Testis (tissue), 2 donors: ENCODE measurements at regions not wholly inside any gene's neighbourhood (a gene's known extent, or its start where the extent isn't known, plus 50 kb on each side); places are given as distances from the start of the nearest gene placed in this dataset.

Experiments
- CTCF ChIP-seq, 3 experiments: fragments of 450-650 bp in 2 of 3; fragments of 200-600 bp in 1 of 3; sonication (generic) in 1 of 3; IDR thresholded peaks; one replicate each; pipeline ENCODE4 v1.5.1; 2016 to 2019; ENCODE audit warnings: antibody characterized with exemption in 3 of 3, mild to moderate bottlenecking in 2 of 3, moderate library complexity in 1 of 3
- POLR2A ChIP-seq: fragments of 450-650 bp; IDR thresholded peaks from one replicate; pipeline ENCODE4 v1.6.1; 2017; ENCODE audit warnings: antibody characterized with exemption, mild to moderate bottlenecking, moderate library complexity

DNA sequence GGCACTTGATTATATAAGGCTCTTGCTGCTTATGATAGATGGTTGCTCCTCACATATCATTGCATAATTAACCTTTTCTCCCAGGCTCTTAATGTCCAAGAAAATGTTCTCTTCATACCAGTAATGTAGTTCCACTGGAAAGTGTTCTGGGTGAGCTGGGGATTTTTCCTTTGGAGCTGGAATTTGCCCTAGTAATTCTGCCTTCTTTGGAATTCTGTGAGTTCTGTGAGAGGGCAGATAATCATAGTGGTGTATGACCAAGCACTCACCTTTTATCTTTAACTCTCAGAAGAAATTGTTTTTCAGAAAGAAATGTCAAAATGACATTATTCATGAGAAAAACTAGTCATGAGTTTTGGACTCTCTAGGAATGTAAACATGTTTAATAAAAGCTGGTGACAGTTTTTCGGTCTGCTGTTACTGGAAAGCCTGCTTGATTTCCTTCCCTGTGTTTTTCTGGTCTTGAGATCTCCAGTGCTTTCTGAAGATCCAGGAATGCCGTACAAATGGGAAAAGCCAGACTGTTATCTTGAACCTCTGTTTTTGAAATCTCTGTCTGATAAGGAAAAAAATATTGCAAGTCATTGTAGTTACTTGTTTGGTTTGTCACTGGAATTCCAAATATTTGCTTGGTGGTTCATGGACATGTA lies 148.3 kb upstream of the PRPS1L1 start:
- no peak for TF ChIP-seq CTCF (IDR thresholded peaks at IDR 0.05)
- no peak for TF ChIP-seq POLR2A
